Thyroid gland (tissue), 4 donors: ENCODE measurements at regions not wholly inside any gene's neighbourhood (a gene's known extent, or its start where the extent isn't known, plus 50 kb on each side); places are given as distances from the start of the nearest gene placed in this dataset.
"Not testable (repeated sequence)": the region's sequence is repeated elsewhere in the genome, so short reads cannot be mapped to it uniquely, and the experiment has no call there.

Experiments
- POLR2A ChIP-seq, 2 donors: fragments of 450-650 bp; IDR thresholded peaks; one replicate each; pipeline ENCODE4 v1.6.1; 2017; ENCODE audit warnings: antibody characterized with exemption in 2 of 2, mild to moderate bottlenecking in 2 of 2, moderate library complexity in 1 of 2
- TF ChIP-seq, protein P1 (sequence below), 6 experiments: fragments of 200-600 bp in 3 of 6; fragments of 450-650 bp in 3 of 6; sonication (generic) in 3 of 6; IDR thresholded peaks; one replicate each; pipeline ENCODE4 v1.5.1; 2016 to 2019; ENCODE audit warnings: antibody characterized with exemption in 6 of 6, mild to moderate bottlenecking in 2 of 6, inconsistent platforms in 1 of 6, moderate library complexity in 1 of 6

DNA sequence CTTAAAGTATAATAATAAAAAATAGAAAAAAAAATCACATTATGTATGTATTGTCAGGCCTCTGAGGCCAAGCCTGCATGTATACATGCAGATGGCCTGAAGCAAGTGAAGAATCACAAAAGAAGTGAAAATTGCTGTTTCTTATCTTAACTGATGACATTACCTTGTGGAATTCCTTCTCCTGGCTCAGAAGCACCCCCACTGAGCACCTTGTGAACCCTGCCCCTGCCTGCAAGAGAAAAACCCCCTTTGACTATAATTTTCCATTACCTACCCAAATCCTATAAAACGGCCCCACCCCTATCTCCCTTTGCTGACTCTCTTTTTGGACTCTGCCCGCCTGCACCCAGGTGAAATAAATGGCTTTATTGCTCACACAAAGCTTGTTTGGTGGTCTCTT lies 1086.5 kb downstream of the SORCS3 start:
- not testable (repeated sequence) for TF ChIP-seq POLR2A (IDR thresholded peaks at IDR 0.05)
- TF ChIP-seq, protein P1, sequence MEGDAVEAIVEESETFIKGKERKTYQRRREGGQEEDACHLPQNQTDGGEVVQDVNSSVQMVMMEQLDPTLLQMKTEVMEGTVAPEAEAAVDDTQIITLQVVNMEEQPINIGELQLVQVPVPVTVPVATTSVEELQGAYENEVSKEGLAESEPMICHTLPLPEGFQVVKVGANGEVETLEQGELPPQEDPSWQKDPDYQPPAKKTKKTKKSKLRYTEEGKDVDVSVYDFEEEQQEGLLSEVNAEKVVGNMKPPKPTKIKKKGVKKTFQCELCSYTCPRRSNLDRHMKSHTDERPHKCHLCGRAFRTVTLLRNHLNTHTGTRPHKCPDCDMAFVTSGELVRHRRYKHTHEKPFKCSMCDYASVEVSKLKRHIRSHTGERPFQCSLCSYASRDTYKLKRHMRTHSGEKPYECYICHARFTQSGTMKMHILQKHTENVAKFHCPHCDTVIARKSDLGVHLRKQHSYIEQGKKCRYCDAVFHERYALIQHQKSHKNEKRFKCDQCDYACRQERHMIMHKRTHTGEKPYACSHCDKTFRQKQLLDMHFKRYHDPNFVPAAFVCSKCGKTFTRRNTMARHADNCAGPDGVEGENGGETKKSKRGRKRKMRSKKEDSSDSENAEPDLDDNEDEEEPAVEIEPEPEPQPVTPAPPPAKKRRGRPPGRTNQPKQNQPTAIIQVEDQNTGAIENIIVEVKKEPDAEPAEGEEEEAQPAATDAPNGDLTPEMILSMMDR (IDR thresholded peaks at IDR 0.05) = not testable (repeated sequence)
